GM12878 (cell line): ENCODE measurements at regions not wholly inside any gene's neighbourhood (a gene's known extent, or its start where the extent isn't known, plus 50 kb on each side); places are given as distances from the start of the nearest gene placed in this dataset.

ENCODE experiments used
- ATAC-seq: fragments of 200-7000 bp; cut with Tn5 transposase; 3 replicates; pipeline ENCODE4 v1.9.1; 2020; ENCODE audit warnings: mild to moderate bottlenecking, moderate library complexity
- BruUV-seq: library from RNA; stranded (reverse); fragments of 400-500 nt; replicated peaks from 2 replicates; lab custom pipeline; 2021; lab: Mats Ljungman, UMichigan
- CTCF ChIA-PET: fragments of 300-600 bp; sonication (Branson Sonifier 250); formaldehyde crosslinking; extraction: SDS; loops from one replicate; lab custom pipeline; 2021; ENCODE audit warnings: inconsistent platforms; lab: Yijun Ruan, JAX
- POLR2A ChIA-PET: fragments of 350-600 bp; formaldehyde crosslinking; extraction: SDS; loops from one replicate; lab custom pipeline; 2021; ENCODE audit warnings: inconsistent platforms; lab: Charles Lee
- RAD21 ChIA-PET: fragments of 300-600 bp; sonication (Branson Sonifier 250); formaldehyde crosslinking; loops from one replicate; lab custom pipeline; 2023; ENCODE audit warnings: antibody characterized with exemption; ENCODE audit not compliant: unreplicated experiment; lab: Charles Lee
- SMC1A ChIA-PET: fragments of 300-600 bp; sonication (Branson Sonifier 250); formaldehyde crosslinking; loops from one replicate; lab custom pipeline; 2023; ENCODE audit not compliant: unreplicated experiment, uncharacterized antibody; lab: Charles Lee
- DNase-seq: peaks from one replicate; pipeline ENCODE4 v3.0.0-alpha.2; 2011; ENCODE audit warnings: low read depth, low spot score
- FAIRE-seq: peaks from 3 replicates; lab custom pipeline; 2011; peaks lifted over from hg19 to GRCh38; lab: Jason Lieb, UNC
- H2AFZ ChIP-seq: 2 replicates; pipeline ENCODE4 v1.6.0; 2011; ENCODE audit warnings: low read depth, low read length, control low read depth; ENCODE audit not compliant: control insufficient read depth
- H3K27ac ChIP-seq: 2 replicates; pipeline ENCODE4 v1.5.1; 2011; ENCODE audit warnings: control low read depth; ENCODE audit not compliant: control insufficient read depth, insufficient read depth
- H3K27me3 ChIP-seq, 2 experiments: replicated peaks in 1 of 2; 2 replicates each; pipeline versions ENCODE4 v1.6.0 to v1.6.1; 2011; ENCODE audit warnings: low read length in 1 of 2; ENCODE audit not compliant: control insufficient read depth in 2 of 2, insufficient read depth in 2 of 2
- H3K36me3 ChIP-seq, 2 experiments: 2 replicates each; pipeline ENCODE4 v1.5.1; 2011; ENCODE audit warnings: low read length in 1 of 2; ENCODE audit not compliant: control insufficient read depth in 2 of 2, insufficient read depth in 2 of 2
- H3K4me1 ChIP-seq: 2 replicates; pipeline ENCODE4 v1.6.1; 2011; ENCODE audit warnings: mild to moderate bottlenecking, low read length, moderate library complexity, mixed read lengths; ENCODE audit not compliant: control insufficient read depth, insufficient read depth
- H3K4me2 ChIP-seq: 2 replicates; pipeline ENCODE4 v1.6.0; 2011; ENCODE audit warnings: control low read depth; ENCODE audit not compliant: control insufficient read depth, insufficient read depth
- H3K4me3 ChIP-seq: fragments of 200-600 bp; sonication (generic); 2 replicates; pipeline ENCODE4 v1.5.1; 2016
- H3K79me2 ChIP-seq: 2 replicates; pipeline ENCODE4 v1.6.0; 2011; ENCODE audit warnings: low read length; ENCODE audit not compliant: control insufficient read depth, insufficient read depth
- H3K9ac ChIP-seq: 2 replicates; pipeline ENCODE4 v1.8.0; 2011; ENCODE audit warnings: low read length, control low read depth, mixed read lengths; ENCODE audit not compliant: control insufficient read depth, insufficient read depth
- H3K9me3 ChIP-seq: replicated peaks from 3 replicates; pipeline ENCODE4 v1.5.1; 2011; ENCODE audit warnings: mild to moderate bottlenecking, low read length; ENCODE audit not compliant: control insufficient read depth, insufficient read depth
- H4K20me1 ChIP-seq: 2 replicates; pipeline ENCODE4 v1.6.0; 2011; ENCODE audit not compliant: control insufficient read depth, insufficient read depth
- BMI1 ChIP-seq: fragments of 450-650 bp; IDR thresholded peaks from 2 replicates; pipeline ENCODE4 v1.6.1; 2016; ENCODE audit warnings: mild to moderate bottlenecking, moderate library complexity, borderline replicate concordance
- CHD1 ChIP-seq: IDR thresholded peaks from 2 replicates; pipeline ENCODE4 v1.6.1; 2012; ENCODE audit warnings: low read depth, low read length, improper control_type of control experiment
- EED ChIP-seq: sonication (generic); IDR thresholded peaks from 2 replicates; pipeline ENCODE4 v1.6.1; 2016; ENCODE audit warnings: antibody characterized with exemption, low read depth
- FOS ChIP-seq: IDR thresholded peaks from 3 replicates; pipeline ENCODE4 v1.6.1; 2011; ENCODE audit warnings: borderline replicate concordance; ENCODE audit not compliant: insufficient read length; ENCODE audit errors: extremely low read depth
- GATAD2B ChIP-seq: fragments of 450-650 bp; conservative IDR thresholded peaks from 2 replicates; pipeline ENCODE4 v1.6.1; 2017; ENCODE audit warnings: low read depth, mild to moderate bottlenecking, moderate library complexity
- MTA2 ChIP-seq: fragments of 450-650 bp; IDR thresholded peaks from 2 replicates; pipeline ENCODE4 v1.6.1; 2016; ENCODE audit warnings: low read depth, mild to moderate bottlenecking, moderate library complexity
- SIX5 ChIP-seq: IDR thresholded peaks from 2 replicates; pipeline ENCODE4 v1.6.1; 2011; ENCODE audit warnings: mild to moderate bottlenecking, low read depth, low read length, moderate library complexity; ENCODE audit not compliant: severe bottlenecking
- SMAD5 ChIP-seq: IDR thresholded peaks from 2 replicates; pipeline ENCODE4 v1.6.1; 2016; ENCODE audit warnings: antibody characterized with exemption, low read depth
- STAT1 ChIP-seq: fragments of 450-650 bp; conservative IDR thresholded peaks from 2 replicates; pipeline ENCODE4 v1.6.1; 2014; ENCODE audit warnings: antibody characterized with exemption, mild to moderate bottlenecking
- STAT3 ChIP-seq: IDR thresholded peaks from 2 replicates; pipeline ENCODE4 v1.6.1; 2011; ENCODE audit warnings: low read depth, low read length, improper control_type of control experiment
- YBX1 ChIP-seq: fragments of 450-650 bp; IDR thresholded peaks from 2 replicates; pipeline ENCODE4 v1.6.1; 2016; ENCODE audit warnings: antibody characterized with exemption
- ZNF217 ChIP-seq: fragments of 450-650 bp; IDR thresholded peaks from 2 replicates; pipeline ENCODE4 v1.6.1; 2017; ENCODE audit warnings: antibody characterized with exemption, mild to moderate bottlenecking
- ZNF592 ChIP-seq: fragments of 450-650 bp; IDR thresholded peaks from 2 replicates; pipeline ENCODE4 v1.6.1; 2017; ENCODE audit warnings: mild to moderate bottlenecking, moderate library complexity
- ZZZ3 ChIP-seq: IDR thresholded peaks from 2 replicates; pipeline ENCODE4 v1.6.1; 2011; ENCODE audit warnings: low read depth; ENCODE audit not compliant: control insufficient read depth, insufficient read length
- in situ Hi-C: fragments of 300-500 bp; cut with MboI; formaldehyde crosslinking; loops from 9 replicates; pipeline ENCODE4 v1.14.3; 2018; ENCODE audit warnings: mixed read lengths
- intact Hi-C: fragments of 100-400 bp; cut with micrococcal nuclease; formaldehyde crosslinking; loops from one replicate; pipeline ENCODE4 v1.14.2; 2022; ENCODE audit not compliant: unreplicated experiment
- TF ChIP-seq, protein P1 (sequence below): fragments of 450-650 bp; formaldehyde crosslinking; IDR thresholded peaks from 2 replicates; pipeline ENCODE4 v1.4.0; 2020; ENCODE audit warnings: mild to moderate bottlenecking, moderate library complexity

GRCh38 chr3:22746221-22746620 is 456.9 kb upstream of the UBE2E2 start:
- ChIA-PET RAD21 (interaction anchor here (0.6 kb wide), 1 partner anchor 775 kb away, joined by 5 read pairs; no protein-coding TSS in a partner anchor), POLR2A (no interaction called here), SMC1A (no interaction called here), CTCF (no interaction called here)
- DNase-seq = no peak
- H3K27me3 ChIP-seq = no peaks in the 10 kb centered on the region
- H3K27ac ChIP-seq = no peak overlapping the region
- no peak overlapping the region for H3K4me2 ChIP-seq
- FAIRE-seq = no peak
- no peak overlapping the region for H2AFZ ChIP-seq
- no peaks in the 10 kb centered on the region for H3K4me1 ChIP-seq
- ATAC-seq = no peak
- no peaks in the 10 kb centered on the region for H3K36me3 ChIP-seq
- intact Hi-C loops (no loop called here), in situ Hi-C loops (no loop called here)
- no peaks in the 10 kb centered on the region for H3K9me3 ChIP-seq
- no peak overlapping the region for H3K4me3 ChIP-seq
- no peak overlapping the region for H3K9ac ChIP-seq
- TF ChIP-seq YBX1 (no peak), ZNF217 (no peak), ZZZ3 (no peak), EED (no peak), SIX5 (no peak), BMI1 (no peak), GATAD2B (no peak), SMAD5 (no peak), FOS (no peak), CHD1 (no peak), MTA2 (no peak), STAT3 (no peak), STAT1 (no peak), ZNF592 (no peak)
- TF ChIP-seq, protein P1, sequence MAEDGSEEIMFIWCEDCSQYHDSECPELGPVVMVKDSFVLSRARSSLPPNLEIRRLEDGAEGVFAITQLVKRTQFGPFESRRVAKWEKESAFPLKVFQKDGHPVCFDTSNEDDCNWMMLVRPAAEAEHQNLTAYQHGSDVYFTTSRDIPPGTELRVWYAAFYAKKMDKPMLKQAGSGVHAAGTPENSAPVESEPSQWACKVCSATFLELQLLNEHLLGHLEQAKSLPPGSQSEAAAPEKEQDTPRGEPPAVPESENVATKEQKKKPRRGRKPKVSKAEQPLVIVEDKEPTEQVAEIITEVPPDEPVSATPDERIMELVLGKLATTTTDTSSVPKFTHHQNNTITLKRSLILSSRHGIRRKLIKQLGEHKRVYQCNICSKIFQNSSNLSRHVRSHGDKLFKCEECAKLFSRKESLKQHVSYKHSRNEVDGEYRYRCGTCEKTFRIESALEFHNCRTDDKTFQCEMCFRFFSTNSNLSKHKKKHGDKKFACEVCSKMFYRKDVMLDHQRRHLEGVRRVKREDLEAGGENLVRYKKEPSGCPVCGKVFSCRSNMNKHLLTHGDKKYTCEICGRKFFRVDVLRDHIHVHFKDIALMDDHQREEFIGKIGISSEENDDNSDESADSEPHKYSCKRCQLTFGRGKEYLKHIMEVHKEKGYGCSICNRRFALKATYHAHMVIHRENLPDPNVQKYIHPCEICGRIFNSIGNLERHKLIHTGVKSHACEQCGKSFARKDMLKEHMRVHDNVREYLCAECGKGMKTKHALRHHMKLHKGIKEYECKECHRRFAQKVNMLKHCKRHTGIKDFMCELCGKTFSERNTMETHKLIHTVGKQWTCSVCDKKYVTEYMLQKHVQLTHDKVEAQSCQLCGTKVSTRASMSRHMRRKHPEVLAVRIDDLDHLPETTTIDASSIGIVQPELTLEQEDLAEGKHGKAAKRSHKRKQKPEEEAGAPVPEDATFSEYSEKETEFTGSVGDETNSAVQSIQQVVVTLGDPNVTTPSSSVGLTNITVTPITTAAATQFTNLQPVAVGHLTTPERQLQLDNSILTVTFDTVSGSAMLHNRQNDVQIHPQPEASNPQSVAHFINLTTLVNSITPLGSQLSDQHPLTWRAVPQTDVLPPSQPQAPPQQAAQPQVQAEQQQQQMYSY = no peak
- no peaks in the 10 kb centered on the region for H4K20me1 ChIP-seq
- H3K79me2 ChIP-seq = no peaks in the 10 kb centered on the region
- no TSS peak for BruUV-seq
